Ovary (tissue), 7 donors: ENCODE measurements at regions not wholly inside any gene's neighbourhood (a gene's known extent, or its start where the extent isn't known, plus 50 kb on each side); places are given as distances from the start of the nearest gene placed in this dataset.

Experiments used
- DNase-seq, 5 donors: peaks; one replicate each; pipeline ENCODE4 v3.0.0-alpha.2; 2019 to 2020
- H3K27ac ChIP-seq, 2 donors: fragments of 200-600 bp; one replicate each; pipeline versions ENCODE4 v1.5.1 to v1.8.0; 2019 to 2022
- H3K27me3 ChIP-seq: fragments of 200-600 bp; one replicate; pipeline ENCODE4 v1.8.0; 2022
- H3K36me3 ChIP-seq: fragments of 200-600 bp; sonication (generic); one replicate; pipeline ENCODE4 v1.5.1; 2019
- H3K4me1 ChIP-seq: one replicate; pipeline ENCODE4 v1.8.1; 2013; ENCODE audit warnings: mild to moderate bottlenecking, moderate library complexity; ENCODE audit not compliant: insufficient read depth
- H3K4me3 ChIP-seq: fragments of 200-600 bp; sonication (generic); one replicate; pipeline ENCODE4 v1.5.1; 2017
- H3K9me3 ChIP-seq, 2 donors: fragments of 200-600 bp in 1 of 2; sonication (generic) in 1 of 2; one replicate each; pipeline versions ENCODE4 v1.5.1 to v1.8.1; 2013 to 2019; ENCODE audit warnings: mild to moderate bottlenecking in 1 of 2, moderate library complexity in 1 of 2
- EP300 ChIP-seq: sonication (generic); formaldehyde crosslinking; IDR thresholded peaks from one replicate; pipeline ENCODE4 v1.6.1; 2017; ENCODE audit warnings: antibody characterized with exemption
- POLR2A ChIP-seq: fragments of 450-650 bp; IDR thresholded peaks from one replicate; pipeline ENCODE4 v1.6.1; 2017; ENCODE audit warnings: antibody characterized with exemption, mild to moderate bottlenecking, moderate library complexity
- WGBS, 3 donors: extraction: QIAGEN DNeasy Blood & Tissue Kit in 1 of 3; methylation state at CpG; one replicate each; pipeline versions ENCODE4 v1.1.5 to v1.1.7; 2013 to 2017; 5-methylcytosine and 5-hydroxymethylcytosine counted together
- intact Hi-C, 4 donors: fragments of 100-400 bp; cut with DNase I; formaldehyde crosslinking; loops; one replicate each; pipeline versions ENCODE4 v1.11.0 to v1.15.1; 2022 to 2023
- TF ChIP-seq, protein P1 (sequence below), 3 donors: fragments of 450-650 bp in 2 of 3; fragments of 200-600 bp in 1 of 3; IDR thresholded peaks; one replicate each; pipeline versions ENCODE4 v1.5.1 to v1.8.0; 2016 to 2022; ENCODE audit warnings: antibody characterized with exemption in 3 of 3, mild to moderate bottlenecking in 1 of 3
- donor health status: DM: no; HTN: no; CAD: no; lungs with moderate emphysema.
- donor health status: DM: no; HTN: no; CAD: no.
- donor health status: Bipolar disorder and iron deficiency.
- donor health status: DM: no; HTN: no; CAD: no.
- donor health status: DM: yes; HTN: yes; CAD: no.

DNA sequence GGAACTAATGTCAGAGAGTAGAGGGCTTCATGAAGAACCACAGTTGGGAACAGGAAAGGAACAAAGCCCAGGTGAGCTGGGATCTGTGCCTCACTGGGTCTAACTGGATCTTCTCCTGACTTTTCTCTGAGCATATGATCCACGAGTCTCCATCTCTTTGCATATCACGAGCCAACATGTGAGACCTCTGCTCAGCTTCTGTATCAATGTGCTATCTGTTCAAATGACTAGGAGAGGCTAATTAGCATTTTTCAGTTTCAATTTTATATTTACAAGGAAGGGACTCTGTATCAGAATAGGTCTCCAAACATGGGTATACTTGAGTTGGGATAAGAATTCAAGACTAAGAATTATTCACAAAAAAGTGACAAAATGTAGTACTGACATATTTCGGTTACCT is 73.8 kb upstream of the SGCD start:
- WGBS, 3 donors = 94 to 96% (median 95%) methylated on average over 3 of the region's 3 CpGs
- H3K27me3 ChIP-seq = no peaks in the 10 kb centered on the region
- intact Hi-C loops = no loop called here
- peaks cover 3% of the 10 kb centered on the region for H3K4me1 ChIP-seq
- no peak overlapping the region for H3K4me3 ChIP-seq
- H3K27ac ChIP-seq = no peak overlapping the region
- H3K36me3 ChIP-seq = no peaks in the 10 kb centered on the region
- no peaks in the 10 kb centered on the region for H3K9me3 ChIP-seq
- TF ChIP-seq, protein P1, sequence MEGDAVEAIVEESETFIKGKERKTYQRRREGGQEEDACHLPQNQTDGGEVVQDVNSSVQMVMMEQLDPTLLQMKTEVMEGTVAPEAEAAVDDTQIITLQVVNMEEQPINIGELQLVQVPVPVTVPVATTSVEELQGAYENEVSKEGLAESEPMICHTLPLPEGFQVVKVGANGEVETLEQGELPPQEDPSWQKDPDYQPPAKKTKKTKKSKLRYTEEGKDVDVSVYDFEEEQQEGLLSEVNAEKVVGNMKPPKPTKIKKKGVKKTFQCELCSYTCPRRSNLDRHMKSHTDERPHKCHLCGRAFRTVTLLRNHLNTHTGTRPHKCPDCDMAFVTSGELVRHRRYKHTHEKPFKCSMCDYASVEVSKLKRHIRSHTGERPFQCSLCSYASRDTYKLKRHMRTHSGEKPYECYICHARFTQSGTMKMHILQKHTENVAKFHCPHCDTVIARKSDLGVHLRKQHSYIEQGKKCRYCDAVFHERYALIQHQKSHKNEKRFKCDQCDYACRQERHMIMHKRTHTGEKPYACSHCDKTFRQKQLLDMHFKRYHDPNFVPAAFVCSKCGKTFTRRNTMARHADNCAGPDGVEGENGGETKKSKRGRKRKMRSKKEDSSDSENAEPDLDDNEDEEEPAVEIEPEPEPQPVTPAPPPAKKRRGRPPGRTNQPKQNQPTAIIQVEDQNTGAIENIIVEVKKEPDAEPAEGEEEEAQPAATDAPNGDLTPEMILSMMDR (IDR thresholded peaks at IDR 0.05) = no peak
- no peak for TF ChIP-seq EP300
- TF ChIP-seq POLR2A = no peak
- no peak for DNase-seq

DNA sequence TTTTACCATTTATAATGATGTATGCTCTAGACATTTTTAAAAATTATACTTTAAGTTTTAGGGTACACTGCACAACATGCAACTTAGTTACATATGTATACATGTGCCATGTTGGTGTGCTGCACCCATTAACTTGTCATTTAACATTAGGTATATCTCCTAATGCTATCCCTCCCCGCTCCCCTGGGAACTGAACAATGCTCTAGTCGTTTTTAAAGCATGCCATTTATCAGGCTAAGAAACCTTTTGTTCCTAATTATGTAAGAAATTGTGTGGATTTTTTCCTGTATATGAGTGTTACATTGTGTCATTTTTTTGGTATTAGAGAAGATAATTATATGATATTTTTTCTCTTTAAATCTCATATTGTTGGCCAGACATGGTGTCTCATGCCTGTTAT is 72.8 kb upstream of the SGCD start:
- intact Hi-C loops = no loop called here
- no peak overlapping the region for H3K27ac ChIP-seq
- H3K36me3 ChIP-seq = no peaks in the 10 kb centered on the region
- WGBS, 3 donors = 44 to 57% (median 47%) methylated on average over 2 of the region's 2 CpGs
- no peak overlapping the region for H3K4me3 ChIP-seq
- H3K27me3 ChIP-seq = no peaks in the 10 kb centered on the region
- TF ChIP-seq POLR2A = no peak
- no peak for TF ChIP-seq EP300
- TF ChIP-seq, protein P1 (IDR thresholded peaks at IDR 0.05) = no peak
- H3K4me1 ChIP-seq = peaks cover 3% of the 10 kb centered on the region
- DNase-seq = no peak
- no peaks in the 10 kb centered on the region for H3K9me3 ChIP-seq

DNA sequence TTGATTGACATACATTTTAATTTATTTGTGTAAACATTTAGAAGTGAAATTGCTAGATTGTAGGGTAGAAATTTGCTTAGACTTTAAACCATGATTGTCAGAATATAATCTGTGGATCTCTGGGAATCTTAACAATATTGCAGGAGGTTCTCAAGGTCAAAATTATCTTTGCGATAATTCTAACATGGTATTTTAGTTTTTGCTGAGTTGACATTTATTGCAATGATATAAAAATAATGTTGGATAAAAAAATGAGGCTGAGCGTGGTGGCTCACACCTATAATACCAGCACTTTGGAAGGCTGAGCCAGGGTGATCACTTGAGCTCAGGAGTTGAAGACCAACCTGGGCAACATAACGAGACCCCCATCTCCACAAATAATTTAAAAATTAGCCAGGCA is 70.3 kb upstream of the SGCD start:
- H3K4me1 ChIP-seq = no peaks in the 10 kb centered on the region
- intact Hi-C loops = no loop called here
- no peak for TF ChIP-seq EP300
- no peak for DNase-seq
- H3K27me3 ChIP-seq = no peaks in the 10 kb centered on the region
- 95 to 98% (median 97%) methylated on average over 3 of the region's 3 CpGs for WGBS, 3 donors
- H3K27ac ChIP-seq = no peak overlapping the region
- no peak overlapping the region for H3K4me3 ChIP-seq
- no peaks in the 10 kb centered on the region for H3K36me3 ChIP-seq
- H3K9me3 ChIP-seq = no peaks in the 10 kb centered on the region

DNA sequence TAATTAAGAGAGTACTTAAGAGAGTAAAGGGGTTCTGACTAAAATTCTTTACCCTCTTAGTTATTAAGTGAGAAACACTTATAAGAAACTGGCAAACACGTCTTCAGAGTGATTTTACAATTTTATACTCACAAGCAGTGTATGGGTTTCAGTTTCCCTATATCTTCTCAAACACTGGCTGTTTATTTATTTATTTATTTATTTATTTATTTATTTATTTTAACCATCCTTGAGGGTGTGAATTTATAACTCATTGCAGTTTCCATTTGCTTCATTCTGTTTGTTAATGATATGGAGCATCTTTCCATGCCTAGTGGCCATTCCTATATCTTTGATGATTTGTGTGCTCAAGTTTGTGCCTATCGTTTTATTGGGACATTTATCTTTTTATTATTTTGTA is 68.0 kb upstream of the SGCD start:
- Histone ChIP-seq H3K36me3 (no peaks in the 10 kb centered on the region), H3K4me1 (no peaks in the 10 kb centered on the region), H3K27ac (no peak overlapping the region), H3K9me3 (no peaks in the 10 kb centered on the region), H3K4me3 (no peak overlapping the region), H3K27me3 (no peaks in the 10 kb centered on the region)
- no peak for DNase-seq
- intact Hi-C loops = no loop called here
- TF ChIP-seq, protein P1 (IDR thresholded peaks at IDR 0.05) = no peak
- TF ChIP-seq EP300 (no peak), POLR2A (no peak)
- WGBS, 3 donors = 90 to 96% (median 90%) methylated on average over 2 of the region's 2 CpGs

DNA sequence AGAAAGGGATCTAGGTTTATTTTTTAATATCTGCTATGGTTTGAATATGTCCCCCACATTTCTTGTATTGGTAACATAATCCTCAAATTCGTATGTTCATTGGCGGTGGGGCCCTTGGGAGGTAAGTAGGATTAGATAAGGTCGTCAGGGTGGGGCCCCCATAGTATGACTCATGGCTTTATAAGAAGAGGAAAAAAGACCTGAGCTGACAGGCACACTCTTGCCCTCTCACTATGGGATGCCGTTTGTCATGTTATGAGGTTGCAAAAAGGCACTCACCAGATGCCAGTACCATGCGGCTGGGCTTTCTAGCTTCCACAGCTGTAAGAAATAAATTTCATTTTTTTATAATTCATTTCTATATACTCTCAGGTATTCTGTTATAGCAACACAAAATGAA is 67.3 kb upstream of the SGCD start:
- TF ChIP-seq EP300 (no peak), POLR2A (no peak)
- TF ChIP-seq, protein P1 (IDR thresholded peaks at IDR 0.05) = no peak
- Histone ChIP-seq H3K27me3 (no peaks in the 10 kb centered on the region), H3K4me1 (no peaks in the 10 kb centered on the region), H3K9me3 (no peaks in the 10 kb centered on the region), H3K36me3 (no peaks in the 10 kb centered on the region), H3K4me3 (no peak overlapping the region), H3K27ac (no peak overlapping the region)
- no peak for DNase-seq
- intact Hi-C loops = no loop called here
- 66 to 75% (median 74%) methylated on average over 5 of the region's 5 CpGs for WGBS, 3 donors
